ENCODE measurements at regions not wholly inside any gene's neighbourhood (a gene's known extent, or its start where the extent isn't known, plus 50 kb on each side); places are given as distances from the start of the nearest gene placed in this dataset.

- no peak for TF ChIP-seq CTCF (IDR thresholded peaks at IDR 0.05)
- TF ChIP-seq POLR2A (IDR thresholded peaks at IDR 0.05): no peak
Measured at GRCh38 chr15:62844564-62845240, 197.8 kb upstream of the TPM1 start.

Data from body of pancreas (tissue), 4 donors.